ENCODE measurements at regions not wholly inside any gene's neighbourhood (a gene's known extent, or its start where the extent isn't known, plus 50 kb on each side); places are given as distances from the start of the nearest gene placed in this dataset.
"Not testable (repeated sequence)": the region's sequence is repeated elsewhere in the genome, so short reads cannot be mapped to it uniquely, and the experiment has no call there.

DNA sequence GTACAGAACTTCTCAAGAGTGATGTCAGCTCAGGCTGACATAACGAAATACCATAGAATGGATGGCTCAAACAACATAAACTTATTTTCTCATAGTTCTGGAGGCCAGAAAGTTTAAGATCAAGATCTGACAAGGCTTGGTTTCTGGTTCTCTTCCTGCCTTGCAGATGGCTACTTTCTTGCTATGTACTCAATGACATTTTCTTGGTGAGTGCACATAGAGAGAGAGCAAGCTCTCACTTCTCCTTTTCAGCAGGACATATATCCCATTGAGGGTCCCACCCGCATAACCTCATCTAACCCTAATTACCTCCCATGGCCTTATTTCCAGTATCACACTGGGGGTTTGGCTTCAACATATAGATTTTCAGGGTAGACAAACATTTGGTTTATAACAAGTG is 1072.1 kb downstream of the PLOD2 start:
- no peak for DNase-seq

GRCh38 chr3:145089337-145089736 is 1071.6 kb downstream of the PLOD2 start:
- no peak for DNase-seq

GRCh38 chr3:145094355-145094941 is 1066.5 kb downstream of the PLOD2 start:
- DNase-seq: no peak

- DNase-seq: not testable (repeated sequence)
Observed at GRCh38 chr3:145111141-145111540, 1049.8 kb downstream of the PLOD2 start.

GRCh38 chr3:145116769-145117168 is 1044.2 kb downstream of the PLOD2 start:
- no peak for DNase-seq

- no peak for DNase-seq
Observed at GRCh38 chr3:145118303-145118702, 1042.7 kb downstream of the PLOD2 start.

GRCh38 chr3:145124900-145125678 is 1035.9 kb downstream of the PLOD2 start:
- DNase-seq: no peak

- no peak for DNase-seq
Observed at GRCh38 chr3:145133281-145133680, 1027.7 kb downstream of the PLOD2 start.

DNA sequence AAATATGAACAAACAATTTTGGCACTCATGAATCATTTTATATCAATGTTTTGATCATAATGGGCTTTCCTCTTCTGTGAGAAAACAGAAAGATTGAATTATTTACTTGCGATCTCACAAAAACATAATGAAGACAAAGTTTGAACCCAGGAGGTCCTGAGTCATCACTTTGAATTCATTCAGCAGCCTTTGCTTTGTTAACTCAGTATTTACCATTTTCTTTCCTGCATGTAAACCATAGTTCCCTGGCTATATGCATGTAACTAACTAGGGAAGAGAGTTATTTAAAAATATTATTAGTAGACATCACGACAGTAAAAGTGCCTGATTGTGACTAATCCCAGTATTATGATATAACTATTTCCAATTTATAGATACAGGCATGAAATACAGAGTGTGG is 1026.2 kb downstream of the PLOD2 start:
- DNase-seq: no peak

DNA sequence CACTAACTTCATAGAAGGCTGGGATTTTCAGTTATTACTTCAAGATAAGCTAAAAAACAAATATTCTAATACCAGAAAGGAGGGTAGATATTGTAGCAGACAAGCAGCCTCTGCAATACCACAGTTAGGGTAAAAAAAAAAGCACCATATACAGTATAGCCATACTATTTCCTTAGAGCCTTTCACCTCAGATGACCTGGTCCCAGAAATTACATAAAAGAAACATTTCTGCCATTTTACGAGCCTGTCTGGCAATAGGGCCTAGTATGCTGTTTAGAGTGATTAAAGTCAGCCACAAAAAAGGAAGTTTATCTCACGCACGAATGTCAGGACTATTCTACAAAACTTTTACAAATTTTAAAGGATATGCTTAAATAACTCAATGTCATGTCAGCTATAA is 1016.6 kb downstream of the PLOD2 start:
- no peak for DNase-seq

GRCh38 chr3:145145461-145145860 is 1015.5 kb downstream of the PLOD2 start:
- DNase-seq: no peak

- DNase-seq: no peak
Observed at GRCh38 chr3:145159640-145160039, 1001.3 kb downstream of the PLOD2 start.

- DNase-seq: no peak
Observed at GRCh38 chr3:145170121-145170520, 990.9 kb downstream of the PLOD2 start.

DNA sequence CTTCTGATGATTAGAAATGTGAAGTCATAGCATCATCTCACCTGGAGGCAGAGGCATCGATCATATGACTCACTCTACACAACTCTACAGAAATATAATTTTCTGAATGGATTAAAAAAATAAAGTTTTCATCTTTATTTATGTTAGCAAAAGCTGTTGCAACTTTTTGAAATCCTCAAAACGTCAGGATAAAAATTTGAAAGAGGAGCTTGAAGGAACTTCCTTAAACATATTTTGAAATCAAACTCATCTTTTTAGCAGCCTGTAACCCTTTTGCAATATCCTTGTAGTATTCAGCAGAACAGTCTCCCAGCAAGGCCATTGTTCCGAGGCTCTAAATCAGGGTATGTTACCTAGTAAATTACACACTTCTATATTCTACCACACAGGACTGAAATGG is 985.4 kb downstream of the PLOD2 start:
- DNase-seq: no peak

DNA sequence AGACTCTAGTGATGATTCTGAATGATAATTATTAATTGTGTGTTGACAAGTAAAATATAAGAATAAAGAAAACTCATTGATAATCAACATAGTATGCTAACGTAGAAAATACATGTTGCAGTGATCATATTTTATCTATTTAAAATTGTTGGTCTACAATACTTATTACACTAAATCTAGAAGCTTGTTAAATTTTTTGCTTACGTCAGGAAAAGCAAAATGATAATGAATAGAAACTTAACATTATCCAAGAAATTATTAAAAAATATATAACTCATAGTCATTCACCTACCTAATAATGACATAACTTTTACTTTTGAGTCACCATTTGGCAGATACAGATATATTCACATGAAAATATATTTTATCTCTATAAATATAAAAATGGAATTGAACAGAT is 984.1 kb downstream of the PLOD2 start:
- no peak for DNase-seq

- no peak for DNase-seq
Observed at GRCh38 chr3:145177828-145178227, 983.2 kb downstream of the PLOD2 start.

DNA sequence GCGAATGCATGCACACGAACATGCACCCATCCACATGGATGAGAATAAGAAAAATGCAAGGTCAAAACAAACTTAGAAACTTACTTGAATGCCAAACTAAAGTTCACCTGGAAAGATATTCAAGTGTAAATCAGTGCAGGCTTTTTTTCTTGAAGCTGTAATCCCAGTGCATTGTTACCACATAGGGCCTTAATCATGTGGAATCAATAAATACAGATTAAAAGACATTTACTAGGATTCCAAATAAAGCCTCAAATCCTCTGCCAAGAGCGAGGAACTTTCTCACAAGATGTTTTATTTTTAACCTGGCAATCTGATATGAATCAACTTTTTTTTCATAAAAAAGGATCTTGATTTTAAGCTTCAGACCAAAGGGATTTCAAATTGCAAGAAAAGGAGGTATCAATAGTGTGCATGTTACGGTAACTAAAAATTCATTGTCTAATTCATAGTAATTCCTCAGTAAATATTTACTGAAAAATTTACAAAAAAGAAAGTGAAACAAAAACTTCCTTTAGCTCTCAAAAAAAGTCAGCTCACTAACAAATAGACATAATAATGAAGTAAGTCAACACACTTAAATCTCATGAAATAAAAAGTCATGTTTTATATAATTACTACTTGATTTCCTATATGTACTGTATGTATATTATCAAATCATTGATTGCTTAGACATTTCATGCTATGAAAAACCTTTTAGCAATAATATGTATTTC is 978.6 kb downstream of the PLOD2 start:
- DNase-seq: no peak

DNA sequence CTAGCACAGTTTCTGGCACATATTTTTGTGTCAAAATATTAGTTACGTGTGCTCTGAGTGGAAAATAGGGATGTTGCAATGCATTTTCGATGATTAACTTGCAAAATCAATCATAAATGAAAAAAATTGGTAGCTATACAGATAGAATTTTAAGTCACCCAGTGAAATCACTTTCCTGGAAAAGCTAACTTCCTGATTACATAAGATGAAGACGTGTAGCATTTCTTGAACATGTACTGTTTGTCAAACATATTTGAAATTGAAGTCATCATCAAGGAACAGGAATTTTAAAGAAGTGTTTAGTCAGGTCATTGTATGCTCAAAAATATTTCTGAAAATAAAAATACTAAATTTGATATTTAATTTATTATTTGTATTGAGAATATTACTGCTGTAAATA is 977.7 kb downstream of the PLOD2 start:
- no peak for DNase-seq

DNA sequence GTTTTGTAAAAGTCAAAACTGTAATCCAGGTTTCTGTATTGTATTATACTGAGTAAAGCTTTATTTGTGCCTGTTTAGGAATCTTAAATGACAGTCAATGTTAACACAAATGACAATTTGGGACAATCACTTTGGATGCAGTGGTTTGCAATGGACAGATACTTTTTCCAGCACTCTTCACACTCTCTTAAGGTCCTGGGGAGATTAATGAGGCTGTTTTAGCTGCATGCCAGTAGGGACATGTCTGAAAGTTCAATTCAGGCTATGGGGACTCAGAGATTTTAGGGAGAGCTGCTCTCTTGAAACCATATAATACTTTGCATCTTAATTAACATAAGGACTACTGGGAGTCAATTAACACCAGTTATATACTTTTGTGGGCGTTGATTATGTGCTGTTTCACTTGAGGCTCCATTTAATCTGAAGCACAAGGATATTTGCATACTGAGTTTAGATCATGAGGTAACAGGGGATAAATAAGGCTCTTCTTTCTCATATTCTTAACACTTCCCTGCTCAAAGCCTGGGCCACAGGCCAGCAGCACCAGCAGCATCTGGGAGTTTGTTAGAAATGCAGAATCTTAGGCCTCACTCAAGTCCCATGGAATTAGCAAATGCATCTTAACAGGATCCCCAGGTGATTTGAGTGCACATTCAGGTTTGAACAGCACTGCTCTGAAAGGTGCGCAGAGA is 972.8 kb downstream of the PLOD2 start:
- DNase-seq: no peak

- no peak for DNase-seq
Observed at GRCh38 chr3:145190138-145190537, 970.8 kb downstream of the PLOD2 start.

GRCh38 chr3:145190761-145191160 is 970.2 kb downstream of the PLOD2 start:
- DNase-seq: no peak

DNA sequence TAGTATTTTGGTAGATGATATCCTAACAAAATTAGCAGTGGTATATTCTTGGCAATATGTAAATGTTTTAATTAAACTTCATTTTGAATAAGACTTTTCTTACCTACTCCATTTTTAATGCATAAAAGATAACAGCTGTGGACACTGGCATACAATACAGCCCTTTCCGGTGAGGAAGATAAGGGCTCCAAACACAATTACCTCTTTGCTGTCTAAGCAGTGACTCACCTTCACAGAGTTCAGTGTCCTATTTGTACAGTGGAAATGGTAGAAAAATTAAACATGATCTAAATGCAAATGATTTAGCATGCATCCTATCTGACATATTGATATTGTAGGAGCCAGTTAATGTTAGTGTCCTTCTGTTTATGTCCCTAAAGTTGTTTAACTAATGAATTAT is 969.4 kb downstream of the PLOD2 start:
- no peak for DNase-seq

DNA sequence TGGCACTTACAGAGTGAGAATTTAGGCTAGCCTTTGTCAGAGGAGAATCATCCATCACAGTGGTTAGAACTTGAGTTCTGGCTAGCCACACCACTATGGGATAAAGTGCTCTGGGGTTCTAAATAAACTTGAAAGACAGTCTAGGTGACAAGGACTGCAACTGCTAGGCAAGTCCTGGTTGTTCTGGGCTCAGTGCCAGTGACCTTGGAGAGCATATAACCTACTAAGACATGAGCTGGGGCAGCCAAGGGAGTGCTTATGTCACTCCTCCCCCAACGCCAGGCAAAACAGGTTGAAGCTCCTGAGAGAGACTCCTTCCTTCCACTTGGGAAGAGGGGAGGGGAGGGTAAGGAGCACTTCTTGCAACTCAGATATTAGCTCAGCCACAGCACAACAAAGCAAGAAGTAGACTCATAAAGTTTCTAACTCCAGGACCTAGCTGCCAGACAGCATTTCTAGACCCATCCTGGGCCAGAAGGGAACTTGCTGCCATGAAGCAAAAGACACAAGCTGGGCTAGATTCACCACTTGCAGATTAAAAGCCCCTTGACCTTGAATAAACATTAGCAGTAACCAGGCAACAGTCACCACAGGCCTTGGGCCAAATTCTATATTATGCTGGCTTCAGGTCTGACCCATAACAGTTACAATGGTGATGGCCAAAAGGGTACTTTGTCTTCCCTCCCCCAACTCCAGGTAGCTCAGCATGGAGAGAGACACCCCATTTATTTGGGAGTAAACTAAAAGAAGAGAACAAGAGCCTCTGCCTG is 963.7 kb downstream of the PLOD2 start:
- DNase-seq: no peak

Measured in right forelimb (tissue), 1 donor.